PC-3 (cell line): ENCODE measurements at regions not wholly inside any gene's neighbourhood (a gene's known extent, or its start where the extent isn't known, plus 50 kb on each side); places are given as distances from the start of the nearest gene placed in this dataset.

Experiments
- CTCF ChIP-seq: fragments of 300-600 bp; sonication (generic); conservative IDR thresholded peaks from 2 replicates; pipeline ENCODE4 v1.5.1; 2017; ENCODE audit warnings: antibody characterized with exemption, low read depth, mild to moderate bottlenecking, low read length
- EZH2 ChIP-seq: fragments of 300-600 bp; sonication (generic); IDR thresholded peaks from one replicate; pipeline ENCODE4 v1.6.1; 2017; ENCODE audit warnings: antibody characterized with exemption, mild to moderate bottlenecking, low read length; ENCODE audit not compliant: unreplicated experiment

- TF ChIP-seq CTCF (peak; percentile 63), EZH2 (no peak)
Measured at GRCh38 chr4:29970626-29971025, 749.5 kb upstream of the PCDH7 start.
